ENCODE measurements at regions not wholly inside any gene's neighbourhood (a gene's known extent, or its start where the extent isn't known, plus 50 kb on each side); places are given as distances from the start of the nearest gene placed in this dataset.
"Not testable (repeated sequence)": the region's sequence is repeated elsewhere in the genome, so short reads cannot be mapped to it uniquely, and the experiment has no call there.

DNA sequence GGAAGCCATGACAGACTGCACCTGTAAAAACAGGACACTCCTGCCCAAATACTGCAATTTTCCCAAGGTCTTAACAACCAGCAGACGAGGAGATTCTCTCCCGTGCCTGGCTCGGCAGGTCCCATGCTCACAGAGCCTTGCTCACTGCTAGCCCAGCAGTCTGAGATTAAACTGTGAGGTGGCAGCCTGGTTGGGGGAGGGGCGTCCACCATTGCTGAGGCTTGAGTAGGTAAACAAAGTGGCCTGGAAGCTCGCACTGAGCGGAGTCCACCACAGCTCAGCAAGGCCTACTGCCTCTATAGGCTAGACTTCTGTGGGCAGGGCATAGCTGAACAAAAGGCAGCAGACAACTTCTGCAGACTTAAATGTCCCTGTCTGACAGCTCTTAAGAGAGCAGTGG, 80.3 kb downstream of the ANXA5 start:
- H3K9me3 ChIP-seq; H3K9ac ChIP-seq; POLR2A ChIA-PET; H3K27ac ChIP-seq (ENCODE audit: low read depth in 2 of 2, low read length in 1 of 2); H4K20me1 ChIP-seq (ENCODE audit: insufficient read depth); H3K36me3 ChIP-seq (replicated peaks in 1 of 2; ENCODE audit: control insufficient read depth in 1 of 2, insufficient read depth in 2 of 2, low read length in 1 of 2); H3K9me2 ChIP-seq; H2AFZ ChIP-seq (ENCODE audit: low read depth); H3K4me3 ChIP-seq (ENCODE audit: low read depth in 2 of 2, low read length in 1 of 2); H3K4me2 ChIP-seq; H3K79me2 ChIP-seq (ENCODE audit: insufficient read depth); H3K4me1 ChIP-seq (ENCODE audit: control insufficient read depth in 1 of 2, insufficient read depth in 2 of 2, low read depth in 1 of 2, low read length in 1 of 2); H3F3A ChIP-seq (replicated peaks; ENCODE audit: insufficient read depth); DNase-seq: not testable (repeated sequence)
- CTCF ChIA-PET, result interaction anchor here (1.1 kb wide), 1 partner anchor 132 kb away, joined by 4 read pairs; no protein-coding TSS in a partner anchor
- WGBS (ENCODE audit: low lambda C conversion rate), result 6% methylated on average over 6 of the region's 6 CpGs
- H3K27me3 ChIP-seq (ENCODE audit: insufficient read depth), result peaks cover 16% of the 10 kb centered on the region

- Histone ChIP-seq H2AFZ (ENCODE audit: low read depth) (no peak overlapping the region), H3K4me1 (ENCODE audit: control insufficient read depth in 1 of 2, insufficient read depth in 2 of 2, low read depth in 1 of 2, low read length in 1 of 2) (no peaks in the 10 kb centered on the region), H3K9me3 (no peaks in the 10 kb centered on the region), H3K4me3 (ENCODE audit: low read depth in 2 of 2, low read length in 1 of 2) (no peak overlapping the region), H3F3A (replicated peaks; ENCODE audit: insufficient read depth) (no peaks in the 10 kb centered on the region), H3K9me2 (no peaks in the 10 kb centered on the region), H3K4me2 (no peak overlapping the region), H3K36me3 (replicated peaks in 1 of 2; ENCODE audit: control insufficient read depth in 1 of 2, insufficient read depth in 2 of 2, low read length in 1 of 2) (no peaks in the 10 kb centered on the region), H3K27me3 (ENCODE audit: insufficient read depth) (peaks cover 16% of the 10 kb centered on the region), H4K20me1 (ENCODE audit: insufficient read depth) (no peaks in the 10 kb centered on the region), H3K27ac (ENCODE audit: low read depth in 2 of 2, low read length in 1 of 2) (no peak overlapping the region), H3K79me2 (ENCODE audit: insufficient read depth) (no peaks in the 10 kb centered on the region), H3K9ac (no peak overlapping the region)
- ChIA-PET CTCF (no interaction called here), POLR2A (no interaction called here)
- peak; percentile 2 for DNase-seq
- no peak for TF ChIP-seq ZBTB33 (IDR thresholded peaks at IDR 0.05; ENCODE audit: borderline replicate concordance, low read depth)
- TF ChIP-seq MEF2A (IDR thresholded peaks at IDR 0.05; ENCODE audit: borderline replicate concordance, low read depth), result no peak
- TF ChIP-seq, protein P1, sequence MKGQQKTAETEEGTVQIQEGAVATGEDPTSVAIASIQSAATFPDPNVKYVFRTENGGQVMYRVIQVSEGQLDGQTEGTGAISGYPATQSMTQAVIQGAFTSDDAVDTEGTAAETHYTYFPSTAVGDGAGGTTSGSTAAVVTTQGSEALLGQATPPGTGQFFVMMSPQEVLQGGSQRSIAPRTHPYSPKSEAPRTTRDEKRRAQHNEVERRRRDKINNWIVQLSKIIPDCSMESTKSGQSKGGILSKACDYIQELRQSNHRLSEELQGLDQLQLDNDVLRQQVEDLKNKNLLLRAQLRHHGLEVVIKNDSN (IDR thresholded peaks at IDR 0.05; ENCODE audit: borderline replicate concordance, low read depth), result no peak
- TF ChIP-seq EP300 (IDR thresholded peaks at IDR 0.05; ENCODE audit: borderline replicate concordance in 1 of 2, low read depth in 1 of 2, low read length in 1 of 2), result no peak
- TF ChIP-seq TEAD4 (IDR thresholded peaks at IDR 0.05; ENCODE audit: borderline replicate concordance, insufficient read depth), result no peak
- no peak for TF ChIP-seq NRF1 (IDR thresholded peaks at IDR 0.05; ENCODE audit: low read depth, low read length)
- TF ChIP-seq RAD21 (IDR thresholded peaks at IDR 0.05; ENCODE audit: low read length), result no peak
- no peak for TF ChIP-seq EZH2phosphoT487 (IDR thresholded peaks at IDR 0.05; ENCODE audit: borderline replicate concordance, low read depth)
- TF ChIP-seq JUND (IDR thresholded peaks at IDR 0.05), result no peak
- TF ChIP-seq, protein P2, sequence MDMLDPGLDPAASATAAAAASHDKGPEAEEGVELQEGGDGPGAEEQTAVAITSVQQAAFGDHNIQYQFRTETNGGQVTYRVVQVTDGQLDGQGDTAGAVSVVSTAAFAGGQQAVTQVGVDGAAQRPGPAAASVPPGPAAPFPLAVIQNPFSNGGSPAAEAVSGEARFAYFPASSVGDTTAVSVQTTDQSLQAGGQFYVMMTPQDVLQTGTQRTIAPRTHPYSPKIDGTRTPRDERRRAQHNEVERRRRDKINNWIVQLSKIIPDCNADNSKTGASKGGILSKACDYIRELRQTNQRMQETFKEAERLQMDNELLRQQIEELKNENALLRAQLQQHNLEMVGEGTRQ (IDR thresholded peaks at IDR 0.05; ENCODE audit: borderline replicate concordance, low read depth, low read length), result no peak
- TF ChIP-seq IRF3 (IDR thresholded peaks at IDR 0.05; ENCODE audit: low read depth, low read length), result no peak
- no peak for TF ChIP-seq RCOR1 (IDR thresholded peaks at IDR 0.05; ENCODE audit: low read length)
- TF ChIP-seq RFX5 (IDR thresholded peaks at IDR 0.05; ENCODE audit: low read length), result no peak
- no peak for TF ChIP-seq GATA2 (CRISPR knock-in tag; IDR thresholded peaks at IDR 0.05)
- TF ChIP-seq POLR2AphosphoS5 (IDR thresholded peaks at IDR 0.05; ENCODE audit: low read depth, low read length), result no peak
- no peak for TF ChIP-seq GABPA (IDR thresholded peaks at IDR 0.05; ENCODE audit: low read depth)
- TF ChIP-seq FOXM1 (IDR thresholded peaks at IDR 0.05; ENCODE audit: low read depth), result no peak
- TF ChIP-seq FOXJ3 (CRISPR knock-in tag; IDR thresholded peaks at IDR 0.05), result no peak
- TF ChIP-seq CHD2 (IDR thresholded peaks at IDR 0.05; ENCODE audit: low read length, partially characterized antibody), result no peak
Measured at GRCh38 chr4:121614101-121614500, 82.7 kb downstream of the ANXA5 start.
